GM12873 (cell line): ENCODE measurements at regions not wholly inside any gene's neighbourhood (a gene's known extent, or its start where the extent isn't known, plus 50 kb on each side); places are given as distances from the start of the nearest gene placed in this dataset.

Experiments
- CTCF ChIP-seq: IDR thresholded peaks from 2 replicates; pipeline ENCODE4 v1.5.1; 2012; ENCODE audit warnings: low read depth, mild to moderate bottlenecking, moderate library complexity, low read length, control low read depth; ENCODE audit not compliant: insufficient read depth; ENCODE audit errors: missing control alignments

GRCh38 chr3:166697495-166697894 lies 682.6 kb downstream of the ZBBX start:
- no peak for TF ChIP-seq CTCF

GRCh38 chr3:166696103-166696502 lies 684.0 kb downstream of the ZBBX start:
- TF ChIP-seq CTCF = no peak

- no peak for TF ChIP-seq CTCF
Observed at GRCh38 chr3:166688665-166689064, 691.4 kb downstream of the ZBBX start.

- no peak for TF ChIP-seq CTCF
Observed at GRCh38 chr3:166685246-166685645, 694.9 kb downstream of the ZBBX start.

GRCh38 chr3:166669781-166670180 lies 710.3 kb downstream of the ZBBX start:
- no peak for TF ChIP-seq CTCF

- TF ChIP-seq CTCF = no peak
Observed at GRCh38 chr3:166663194-166663593, 716.9 kb downstream of the ZBBX start.

GRCh38 chr3:166661621-166662020 lies 718.5 kb downstream of the ZBBX start:
- no peak for TF ChIP-seq CTCF
